GM12878 (cell line): ENCODE measurements at regions not wholly inside any gene's neighbourhood (a gene's known extent, or its start where the extent isn't known, plus 50 kb on each side); places are given as distances from the start of the nearest gene placed in this dataset.

Experiments
- ATAC-seq: fragments of 200-7000 bp; cut with Tn5 transposase; 3 replicates; pipeline ENCODE4 v1.9.1; 2020; ENCODE audit warnings: mild to moderate bottlenecking, moderate library complexity
- BruUV-seq: library from RNA; stranded (reverse); fragments of 400-500 nt; replicated peaks from 2 replicates; lab custom pipeline; 2021; lab: Mats Ljungman, UMichigan
- CTCF ChIA-PET: fragments of 300-600 bp; sonication (Branson Sonifier 250); formaldehyde crosslinking; extraction: SDS; loops from one replicate; lab custom pipeline; 2021; ENCODE audit warnings: inconsistent platforms; lab: Yijun Ruan, JAX
- POLR2A ChIA-PET: fragments of 350-600 bp; formaldehyde crosslinking; extraction: SDS; loops from one replicate; lab custom pipeline; 2021; ENCODE audit warnings: inconsistent platforms; lab: Charles Lee
- RAD21 ChIA-PET: fragments of 300-600 bp; sonication (Branson Sonifier 250); formaldehyde crosslinking; loops from one replicate; lab custom pipeline; 2023; ENCODE audit warnings: antibody characterized with exemption; ENCODE audit not compliant: unreplicated experiment; lab: Charles Lee
- SMC1A ChIA-PET: fragments of 300-600 bp; sonication (Branson Sonifier 250); formaldehyde crosslinking; loops from one replicate; lab custom pipeline; 2023; ENCODE audit not compliant: unreplicated experiment, uncharacterized antibody; lab: Charles Lee
- DNase-seq: peaks from one replicate; pipeline ENCODE4 v3.0.0-alpha.2; 2011; ENCODE audit warnings: low read depth, low spot score
- FAIRE-seq: peaks from 3 replicates; lab custom pipeline; 2011; peaks lifted over from hg19 to GRCh38; lab: Jason Lieb, UNC
- H2AFZ ChIP-seq: 2 replicates; pipeline ENCODE4 v1.6.0; 2011; ENCODE audit warnings: low read depth, low read length, control low read depth; ENCODE audit not compliant: control insufficient read depth
- H3K27ac ChIP-seq: 2 replicates; pipeline ENCODE4 v1.5.1; 2011; ENCODE audit warnings: control low read depth; ENCODE audit not compliant: control insufficient read depth, insufficient read depth
- H3K27me3 ChIP-seq, 2 experiments: replicated peaks in 1 of 2; 2 replicates each; pipeline versions ENCODE4 v1.6.0 to v1.6.1; 2011; ENCODE audit warnings: low read length in 1 of 2; ENCODE audit not compliant: control insufficient read depth in 2 of 2, insufficient read depth in 2 of 2
- H3K36me3 ChIP-seq, 2 experiments: 2 replicates each; pipeline ENCODE4 v1.5.1; 2011; ENCODE audit warnings: low read length in 1 of 2; ENCODE audit not compliant: control insufficient read depth in 2 of 2, insufficient read depth in 2 of 2
- H3K4me1 ChIP-seq: 2 replicates; pipeline ENCODE4 v1.6.1; 2011; ENCODE audit warnings: mild to moderate bottlenecking, low read length, moderate library complexity, mixed read lengths; ENCODE audit not compliant: control insufficient read depth, insufficient read depth
- H3K4me2 ChIP-seq: 2 replicates; pipeline ENCODE4 v1.6.0; 2011; ENCODE audit warnings: control low read depth; ENCODE audit not compliant: control insufficient read depth, insufficient read depth
- H3K4me3 ChIP-seq: fragments of 200-600 bp; sonication (generic); 2 replicates; pipeline ENCODE4 v1.5.1; 2016
- H3K79me2 ChIP-seq: 2 replicates; pipeline ENCODE4 v1.6.0; 2011; ENCODE audit warnings: low read length; ENCODE audit not compliant: control insufficient read depth, insufficient read depth
- H3K9ac ChIP-seq: 2 replicates; pipeline ENCODE4 v1.8.0; 2011; ENCODE audit warnings: low read length, control low read depth, mixed read lengths; ENCODE audit not compliant: control insufficient read depth, insufficient read depth
- H3K9me3 ChIP-seq: replicated peaks from 3 replicates; pipeline ENCODE4 v1.5.1; 2011; ENCODE audit warnings: mild to moderate bottlenecking, low read length; ENCODE audit not compliant: control insufficient read depth, insufficient read depth
- H4K20me1 ChIP-seq: 2 replicates; pipeline ENCODE4 v1.6.0; 2011; ENCODE audit not compliant: control insufficient read depth, insufficient read depth
- BCL11A ChIP-seq: IDR thresholded peaks from 2 replicates; pipeline ENCODE4 v1.6.1; 2011; ENCODE audit warnings: low read depth, low read length
- E4F1 ChIP-seq: fragments of 450-650 bp; IDR thresholded peaks from 2 replicates; pipeline ENCODE4 v1.6.1; 2018; ENCODE audit warnings: borderline replicate concordance, mild to moderate bottlenecking; ENCODE audit not compliant: partially characterized antibody
- EGR1 ChIP-seq, 2 experiments: IDR thresholded peaks; 1 replicate in 1 of 2; 2 replicates in 1 of 2; pipeline ENCODE4 v1.6.1; 2011 to 2012; ENCODE audit warnings: low read depth in 2 of 2, low read length in 2 of 2, borderline replicate concordance in 1 of 2, mild to moderate bottlenecking in 1 of 2, moderate library complexity in 1 of 2
- EZH2 ChIP-seq: IDR thresholded peaks from 2 replicates; pipeline ENCODE4 v1.6.1; 2012; ENCODE audit warnings: low read depth, mild to moderate bottlenecking, control low read depth, inconsistent platforms, low read length, borderline replicate concordance; ENCODE audit not compliant: control insufficient read depth
- GABPA ChIP-seq: IDR thresholded peaks from 2 replicates; pipeline ENCODE4 v1.6.1; 2014; ENCODE audit warnings: antibody characterized with exemption, low read depth, mild to moderate bottlenecking, inconsistent platforms
- KLF5 ChIP-seq: fragments of 450-650 bp; IDR thresholded peaks from 2 replicates; pipeline ENCODE4 v1.6.1; 2014; ENCODE audit warnings: mild to moderate bottlenecking; ENCODE audit not compliant: partially characterized antibody
- MTA2 ChIP-seq: fragments of 450-650 bp; IDR thresholded peaks from 2 replicates; pipeline ENCODE4 v1.6.1; 2016; ENCODE audit warnings: low read depth, mild to moderate bottlenecking, moderate library complexity
- PAX8 ChIP-seq: fragments of 450-650 bp; IDR thresholded peaks from 2 replicates; pipeline ENCODE4 v1.6.1; 2017; ENCODE audit warnings: mild to moderate bottlenecking, moderate library complexity
- RBBP5 ChIP-seq: fragments of 200-600 bp; sonication (generic); conservative IDR thresholded peaks from 2 replicates; pipeline ENCODE4 v1.6.1; 2016
- SP1 ChIP-seq: IDR thresholded peaks from one replicate; pipeline ENCODE4 v1.6.1; 2011; ENCODE audit warnings: low read depth, low read length
- TBL1XR1 ChIP-seq: IDR thresholded peaks from 2 replicates; pipeline ENCODE4 v1.6.1; 2012; ENCODE audit warnings: low read depth, low read length, improper control_type of control experiment
- ZNF24 ChIP-seq: fragments of 450-650 bp; IDR thresholded peaks from 2 replicates; pipeline ENCODE4 v1.6.1; 2017; ENCODE audit warnings: antibody characterized with exemption, mild to moderate bottlenecking
- ZNF622 ChIP-seq: fragments of 450-650 bp; IDR thresholded peaks from 2 replicates; pipeline ENCODE4 v1.6.1; 2017; ENCODE audit warnings: mild to moderate bottlenecking, inconsistent platforms
- WGBS: methylation state at CpG from one replicate; pipeline ENCODE4 v1.1.6; 2016; ENCODE audit warnings: low lambda C conversion rate; ENCODE audit not compliant: insufficient replicate concordance, insufficient coverage; ENCODE audit errors: missing lambda C conversion rate; 5-methylcytosine and 5-hydroxymethylcytosine counted together
- in situ Hi-C: fragments of 300-500 bp; cut with MboI; formaldehyde crosslinking; loops from 9 replicates; pipeline ENCODE4 v1.14.3; 2018; ENCODE audit warnings: mixed read lengths
- intact Hi-C: fragments of 100-400 bp; cut with micrococcal nuclease; formaldehyde crosslinking; loops from one replicate; pipeline ENCODE4 v1.14.2; 2022; ENCODE audit not compliant: unreplicated experiment

GRCh38 chr10:65033957-65034356, 1512.8 kb downstream of the REEP3 start:
- Histone ChIP-seq H3K27ac (no peak overlapping the region), H4K20me1 (no peaks in the 10 kb centered on the region), H3K27me3 (no peaks in the 10 kb centered on the region), H3K4me1 (no peaks in the 10 kb centered on the region), H3K9ac (no peak overlapping the region), H3K79me2 (no peaks in the 10 kb centered on the region), H3K4me3 (no peak overlapping the region), H3K36me3 (no peaks in the 10 kb centered on the region), H2AFZ (no peak overlapping the region), H3K9me3 (no peaks in the 10 kb centered on the region; the same call in 2 of the 3 replicates), H3K4me2 (no peak overlapping the region)
- ChIA-PET RAD21 (no interaction called here), SMC1A (no interaction called here), CTCF (no interaction called here), POLR2A (no interaction called here)
- in situ Hi-C loops (no loop called here), intact Hi-C loops (no loop called here)
- BruUV-seq: no TSS peak
- DNase-seq (no peak), FAIRE-seq (no peak), ATAC-seq (no peak)
- TF ChIP-seq TBL1XR1 (no peak), E4F1 (no peak), RBBP5 (no peak), PAX8 (no peak), EZH2 (no peak), ZNF24 (no peak), MTA2 (no peak), EGR1 (IDR thresholded peaks at IDR 0.05; ENCODE audit: borderline replicate concordance in 1 of 2, low read depth in 2 of 2, low read length in 2 of 2) (no peak), ZNF622 (no peak), GABPA (no peak), KLF5 (no peak), SP1 (no peak), BCL11A (no peak)
- 6% methylated on average over 4 of the region's 4 CpGs for WGBS
